B cell (primary cell): ENCODE measurements at regions not wholly inside any gene's neighbourhood (a gene's known extent, or its start where the extent isn't known, plus 50 kb on each side); places are given as distances from the start of the nearest gene placed in this dataset.

Experiments used
- ATAC-seq: fragments of 200-7000 bp; cut with Tn5 transposase; one replicate; pipeline ENCODE4 v1.10.0; 2021; ENCODE audit warnings: low read depth, mild to moderate bottlenecking, moderate number of reproducible peaks, moderate library complexity
- CTCF ChIA-PET: fragments of 350-600 bp; sonication (Branson Sonifier 250); formaldehyde crosslinking; loops from one replicate; lab custom pipeline; 2021; ENCODE audit warnings: antibody characterized with exemption, inconsistent platforms; lab: Charles Lee
- POLR2A ChIA-PET: fragments of 350-600 bp; sonication (Branson Sonifier 250); formaldehyde crosslinking; loops from one replicate; lab custom pipeline; 2021; ENCODE audit warnings: antibody characterized with exemption; lab: Charles Lee
- DNase-seq: peaks from one replicate; pipeline ENCODE4 v3.0.0; 2013
- H2AFZ ChIP-seq: 2 replicates; pipeline ENCODE4 v1.6.1; 2012; ENCODE audit warnings: mild to moderate bottlenecking, low read depth, low read length; ENCODE audit not compliant: insufficient read depth, poor library complexity, severe bottlenecking
- H3K27ac ChIP-seq, 2 donors: 1 replicate in 1 of 2; 2 replicates in 1 of 2; pipeline ENCODE4 v1.5.1; 2012 to 2013; ENCODE audit warnings: low read length in 2 of 2, mild to moderate bottlenecking in 2 of 2, moderate library complexity in 1 of 2
- H3K27me3 ChIP-seq, 4 experiments: fragments of 200-600 bp in 1 of 4; sonication (generic) in 1 of 4; replicated peaks in 1 of 4; 1 replicate in 2 of 4; 2 replicates in 2 of 4; pipeline versions ENCODE4 v1.6.1 to v1.7.0; 2013 to 2016; ENCODE audit warnings: low read length in 3 of 4, mild to moderate bottlenecking in 2 of 4, mixed read lengths in 1 of 4, moderate library complexity in 1 of 4; ENCODE audit not compliant: insufficient read depth in 4 of 4, control insufficient read depth in 3 of 4; ENCODE audit errors: control extremely low read depth in 1 of 4
- H3K36me3 ChIP-seq, 2 experiments: replicated peaks in 1 of 2; 1 replicate in 1 of 2; 2 replicates in 1 of 2; pipeline versions ENCODE4 v1.6.1 to v1.7.1; 2013; ENCODE audit warnings: low read length in 1 of 2; ENCODE audit not compliant: insufficient read depth in 2 of 2, control insufficient read depth in 1 of 2; ENCODE audit errors: control extremely low read depth in 1 of 2, extremely low read depth in 1 of 2
- H3K4me1 ChIP-seq, 2 donors: fragments of 200-600 bp in 1 of 2; sonication (generic) in 1 of 2; 1 replicate in 1 of 2; 2 replicates in 1 of 2; pipeline versions ENCODE4 v1.5.1 to v1.6.1; 2013 to 2017; ENCODE audit warnings: low read length in 2 of 2; ENCODE audit not compliant: control insufficient read depth in 2 of 2, insufficient read depth in 2 of 2
- H3K4me2 ChIP-seq: replicated peaks from 2 replicates; pipeline ENCODE3; 2012; ENCODE audit warnings: mild to moderate bottlenecking, low read depth, low read length; ENCODE audit not compliant: poor library complexity, severe bottlenecking
- H3K4me3 ChIP-seq, 5 experiments: fragments of 200-600 bp in 1 of 5; sonication (generic) in 1 of 5; 1 replicate in 3 of 5; 2 replicates in 2 of 5; pipeline versions ENCODE4 v1.5.1 to v1.7.0; 2011 to 2016; ENCODE audit warnings: low read length in 4 of 5, mild to moderate bottlenecking in 4 of 5, low read depth in 2 of 5, control low read depth in 1 of 5, moderate library complexity in 1 of 5; ENCODE audit not compliant: insufficient read depth in 1 of 5; ENCODE audit errors: control extremely low read depth in 1 of 5, extremely low read depth in 1 of 5
- H3K79me2 ChIP-seq: fragments of 200-600 bp; sonication (generic); one replicate; pipeline ENCODE4 v1.6.0; 2016; ENCODE audit warnings: low read length; ENCODE audit not compliant: control insufficient read depth, insufficient read depth
- H3K9ac ChIP-seq: fragments of 200-600 bp; sonication (generic); 2 replicates; pipeline ENCODE4 v1.6.1; 2017; ENCODE audit warnings: mild to moderate bottlenecking, low read length, moderate library complexity
- H3K9me3 ChIP-seq, 3 donors: one replicate each; pipeline versions ENCODE4 v1.6.1 to v1.7.1; 2013; ENCODE audit warnings: low read length in 2 of 3; ENCODE audit not compliant: control insufficient read depth in 2 of 3, insufficient read depth in 1 of 3; ENCODE audit errors: control extremely low read depth in 1 of 3
- H4K20me1 ChIP-seq: 2 replicates; pipeline ENCODE4 v1.6.0; 2012; ENCODE audit warnings: mild to moderate bottlenecking, low read length; ENCODE audit not compliant: insufficient read depth, control insufficient read depth, poor library complexity, severe bottlenecking
- H3K27ac Mint-ChIP-seq: one replicate; pipeline ENCODE4 v1.8.0; 2021; ENCODE audit warnings: mixed read lengths
- H3K27me3 Mint-ChIP-seq: one replicate; pipeline ENCODE4 v1.8.0; 2021; ENCODE audit warnings: mixed read lengths
- H3K4me1 Mint-ChIP-seq: one replicate; pipeline ENCODE4 v1.8.0; 2021; ENCODE audit warnings: mixed read lengths
- H3K4me3 Mint-ChIP-seq: one replicate; pipeline ENCODE4 v1.8.0; 2021; ENCODE audit warnings: mixed read lengths
- H3K9me3 Mint-ChIP-seq: one replicate; pipeline ENCODE4 v1.8.0; 2022; ENCODE audit warnings: mixed read lengths; ENCODE audit not compliant: insufficient read depth
- CTCF ChIP-seq: fragments of 200-600 bp; IDR thresholded peaks from one replicate; pipeline ENCODE4 v1.8.0; 2022; ENCODE audit warnings: antibody characterized with exemption, mild to moderate bottlenecking
- EZH2 ChIP-seq: IDR thresholded peaks from 2 replicates; pipeline ENCODE4 v1.6.1; 2012; ENCODE audit warnings: borderline replicate concordance, low read depth, mild to moderate bottlenecking, moderate library complexity, low read length; ENCODE audit not compliant: insufficient read depth, poor library complexity, severe bottlenecking
- WGBS: methylation state at CpG from one replicate; pipeline ENCODE4 v1.1.5; 2013; ENCODE audit warnings: missing lambda C conversion rate; ENCODE audit not compliant: insufficient coverage; 5-methylcytosine and 5-hydroxymethylcytosine counted together
- intact Hi-C: fragments of 100-400 bp; cut with micrococcal nuclease; formaldehyde crosslinking; loops from one replicate; pipeline ENCODE4 v1.10.0; 2022

- ChIA-PET POLR2A (no interaction called here), CTCF (interaction anchor here (0.7 kb wide), 1 partner anchor 442 kb away, joined by 6 read pairs; no protein-coding TSS in a partner anchor)
- H3K9ac ChIP-seq = no peak overlapping the region
- no peak overlapping the region for H2AFZ ChIP-seq
- no peaks in the 10 kb centered on the region for H3K9me3 ChIP-seq
- H3K27me3 Mint-ChIP-seq = no peaks in the 10 kb centered on the region
- no peaks in the 10 kb centered on the region for H3K4me1 Mint-ChIP-seq
- no peak for DNase-seq
- 100% methylated on average over 1 of the region's 2 CpGs for WGBS
- no peak overlapping the region for H3K4me3 ChIP-seq
- H3K4me2 ChIP-seq = no peak overlapping the region
- intact Hi-C loops = no loop called here
- H3K27me3 ChIP-seq = no peaks in the 10 kb centered on the region
- no peaks in the 10 kb centered on the region for H3K36me3 ChIP-seq
- H3K9me3 Mint-ChIP-seq = no peaks in the 10 kb centered on the region
- no peaks in the 10 kb centered on the region for H3K79me2 ChIP-seq
- no peak overlapping the region for H3K27ac ChIP-seq
- no peaks in the 10 kb centered on the region for H4K20me1 ChIP-seq
- no peaks in the 10 kb centered on the region for H3K4me1 ChIP-seq
- ATAC-seq = no peak
- TF ChIP-seq EZH2 = no peak
- TF ChIP-seq CTCF = no peak
- H3K4me3 Mint-ChIP-seq = no peak overlapping the region
- no peak overlapping the region for H3K27ac Mint-ChIP-seq
Measured at GRCh38 chr1:80910426-80910825, 890.3 kb upstream of the ADGRL2 start.

GRCh38 chr1:80909172-80909784, 891.5 kb upstream of the ADGRL2 start:
- Histone ChIP-seq H3K9ac (no peak overlapping the region), H3K27me3 (no peaks in the 10 kb centered on the region), H3K4me3 (no peak overlapping the region), H4K20me1 (no peaks in the 10 kb centered on the region), H3K27ac (no peak overlapping the region), H3K36me3 (no peaks in the 10 kb centered on the region), H3K9me3 (no peaks in the 10 kb centered on the region), H3K79me2 (no peaks in the 10 kb centered on the region), H3K4me1 (no peaks in the 10 kb centered on the region), H2AFZ (no peak overlapping the region), H3K4me2 (no peak overlapping the region)
- no peaks in the 10 kb centered on the region for H3K4me1 Mint-ChIP-seq
- no peak overlapping the region for H3K4me3 Mint-ChIP-seq
- ATAC-seq (no peak), DNase-seq (no peak)
- ChIA-PET CTCF (no interaction called here), POLR2A (no interaction called here)
- TF ChIP-seq EZH2 = no peak
- TF ChIP-seq CTCF = no peak
- intact Hi-C loops = no loop called here
- no peaks in the 10 kb centered on the region for H3K27me3 Mint-ChIP-seq
- WGBS = no CpG with 5 or more reads among the region's 5 CpGs
- H3K9me3 Mint-ChIP-seq = no peaks in the 10 kb centered on the region
- no peak overlapping the region for H3K27ac Mint-ChIP-seq
